Heart left ventricle (tissue), 16 donors: ENCODE measurements at regions not wholly inside any gene's neighbourhood (a gene's known extent, or its start where the extent isn't known, plus 50 kb on each side); places are given as distances from the start of the nearest gene placed in this dataset.

ENCODE experiments used
- ATAC-seq, 4 donors: fragments of 200-7000 bp; cut with Tn5 transposase; one replicate each; pipeline ENCODE4 v1.9.1; 2020 to 2022; ENCODE audit warnings: moderate library complexity in 4 of 4, mild to moderate bottlenecking in 3 of 4, moderate number of reproducible peaks in 1 of 4
- DNase-seq, 5 donors: peaks; one replicate each; pipeline ENCODE4 v3.0.0-alpha.2; 2020
- H3K27ac ChIP-seq, 12 donors: fragments of 200-600 bp; sonication (generic) in 4 of 12; one replicate each; pipeline versions ENCODE4 v1.5.0 to v1.8.0; 2016 to 2022; ENCODE audit warnings: mild to moderate bottlenecking in 2 of 12
- H3K27me3 ChIP-seq, 9 donors: fragments of 200-600 bp; sonication (generic) in 2 of 9; one replicate each; pipeline versions ENCODE4 v1.5.1 to v1.8.0; 2016 to 2022; ENCODE audit warnings: mild to moderate bottlenecking in 3 of 9
- H3K36me3 ChIP-seq, 9 donors: fragments of 200-600 bp; sonication (generic) in 2 of 9; one replicate each; pipeline versions ENCODE4 v1.5.0 to v1.8.0; 2018 to 2022; ENCODE audit warnings: mild to moderate bottlenecking in 2 of 9
- H3K4me1 ChIP-seq, 12 donors: fragments of 200-600 bp; sonication (generic) in 4 of 12; one replicate each; pipeline versions ENCODE4 v1.5.0 to v1.8.0; 2016 to 2022; ENCODE audit warnings: mild to moderate bottlenecking in 3 of 12
- H3K4me3 ChIP-seq, 12 donors: fragments of 200-600 bp; sonication (generic) in 4 of 12; one replicate each; pipeline versions ENCODE4 v1.5.0 to v1.8.0; 2017 to 2022; ENCODE audit warnings: mild to moderate bottlenecking in 9 of 12, moderate library complexity in 4 of 12
- H3K9me3 ChIP-seq, 12 donors: fragments of 200-600 bp; sonication (generic) in 4 of 12; one replicate each; pipeline versions ENCODE4 v1.5.0 to v1.8.0; 2016 to 2022; ENCODE audit warnings: mild to moderate bottlenecking in 1 of 12
- CTCF ChIP-seq, 12 donors: fragments of 200-600 bp; sonication (generic) in 4 of 12; IDR thresholded peaks; one replicate each; pipeline versions ENCODE4 v1.5.0 to v1.8.0; 2018 to 2022; ENCODE audit warnings: antibody characterized with exemption in 12 of 12, mild to moderate bottlenecking in 5 of 12
- POLR2A ChIP-seq, 2 donors: fragments of 450-650 bp; IDR thresholded peaks; one replicate each; pipeline ENCODE4 v1.6.1; 2017; ENCODE audit warnings: antibody characterized with exemption in 2 of 2, mild to moderate bottlenecking in 2 of 2, moderate library complexity in 2 of 2
- WGBS, 4 donors: extraction: QIAGEN DNeasy Blood & Tissue Kit in 2 of 4; methylation state at CpG; one replicate each; pipeline versions ENCODE4 v1.1.5 to v1.1.7; 2013 to 2018; 5-methylcytosine and 5-hydroxymethylcytosine counted together
- intact Hi-C, 10 donors: fragments of 100-400 bp; cut with DNase I; formaldehyde crosslinking; loops; one replicate each; pipeline versions ENCODE4 v1.11.1 to v1.14.2; 2022
- donor health status: ischemic (EF 13 %, LVEDD 7.1; RV severe dilation, severe dysfunction).
- donor health status: healthy with polysubstance abuse.
- donor health status: DM: no; HTN: yes; CAD: no.
- donor health status: DM: no; HTN: no; CAD: no.
- donor health status: ischemic (EF 25% LVEDD 6.9; RV normal size, moderate dysfunction).
- donor health status: ischemic (EF 25% LVEDD 5.7; RV mildly dilated, moderate dysfunction).
- donor health status: healthy.
- donor health status: DM: yes; HTN: yes; CAD: no.
- donor health status: ischemic (EF 35%, LVEDD 5.7; RV mildly dilated, moderate dysfunction).
- donor health status: nonischemic (EF 11% LVEDD 7.7; RV severe dilation, severe dysfunction).
- donor health status: DM: yes; HTN: yes; CAD: no.
- donor health status: PGD.
- donor health status: ischemic (EF 29% LVEDD 5.4; RV normal size, mild dysfunction).
- donor health status: nonischemic (EF 23%, LVEDD 6.1; RV moderate dilation, normal function).

DNA sequence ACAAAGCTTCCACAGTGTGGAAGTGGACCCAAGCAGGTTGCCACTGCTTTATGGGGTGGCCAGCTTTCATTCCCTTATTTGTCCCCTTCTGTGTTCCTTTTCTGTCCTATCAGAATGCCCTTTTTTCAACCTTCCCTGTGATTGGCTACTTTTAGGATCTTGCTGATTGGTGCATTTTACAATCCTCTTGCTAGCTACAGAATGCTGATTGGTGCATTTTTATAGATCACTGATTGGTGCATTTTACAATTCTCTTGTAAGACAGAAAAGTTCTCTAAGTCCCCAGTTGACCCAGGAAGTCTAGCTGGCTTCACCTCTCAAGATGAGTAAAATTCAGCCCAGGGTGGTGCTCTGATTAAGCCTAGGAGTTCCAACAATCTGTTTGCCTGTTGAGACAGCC is 157.2 kb upstream of the ERCC6L2 start:
- DNase-seq (no peak), ATAC-seq (no peak)
- Histone ChIP-seq H3K36me3 (no peaks in the 10 kb centered on the region), H3K9me3 (peaks cover 0 to 11% (median 0%) of the 10 kb centered on the region in 12 donors), H3K27ac (no peak overlapping the region), H3K4me1 (no peaks in the 10 kb centered on the region), H3K4me3 (no peak overlapping the region), H3K27me3 (no peaks in the 10 kb centered on the region)
- TF ChIP-seq CTCF (IDR thresholded peaks at IDR 0.05) (no peak), POLR2A (IDR thresholded peaks at IDR 0.05) (no peak)
- intact Hi-C loops: no loop called here

- TF ChIP-seq CTCF (IDR thresholded peaks at IDR 0.05) (no peak), POLR2A (IDR thresholded peaks at IDR 0.05) (no peak)
These were observed 159.5 kb upstream of the ERCC6L2 start for GRCh38 chr9:95715868-95716435.

DNA sequence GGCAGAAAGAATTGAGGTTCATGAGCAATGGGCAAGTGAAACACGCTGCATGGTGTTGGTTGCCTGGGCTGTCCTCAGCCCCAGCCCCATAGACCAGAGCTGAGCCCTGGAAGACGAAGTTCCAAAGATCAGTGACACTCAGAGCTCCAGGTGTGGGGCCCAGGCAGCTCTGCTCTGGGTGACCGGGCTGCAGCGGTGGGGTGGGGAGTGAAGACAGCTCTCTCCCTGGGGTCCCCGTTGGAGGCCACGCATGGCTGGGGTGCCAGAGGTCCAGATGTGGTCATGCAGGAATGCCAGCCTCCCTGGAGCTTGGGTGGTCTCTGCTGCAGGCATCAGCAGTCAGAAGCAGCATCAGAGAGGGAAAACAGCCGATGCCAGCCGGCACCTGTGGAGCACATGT is 165.0 kb upstream of the ERCC6L2 start:
- H3K27me3 ChIP-seq: no peaks in the 10 kb centered on the region
- no peak overlapping the region for H3K27ac ChIP-seq
- no peaks in the 10 kb centered on the region for H3K4me1 ChIP-seq
- WGBS, 4 donors: 78 to 92% (median 91%) methylated on average over 7 to 8 of the region's 8 CpGs
- DNase-seq: no peak
- no peak for ATAC-seq
- intact Hi-C loops: no loop called here
- H3K36me3 ChIP-seq: no peaks in the 10 kb centered on the region
- TF ChIP-seq POLR2A (IDR thresholded peaks at IDR 0.05) (no peak), CTCF (IDR thresholded peaks at IDR 0.05) (no peak)
- peaks cover 0 to 7% (median 0%) of the 10 kb centered on the region in 12 donors for H3K9me3 ChIP-seq
- H3K4me3 ChIP-seq: no peak overlapping the region

More at GRCh38 chr9:95715868-95716435, 159.5 kb upstream of the ERCC6L2 start:
- H3K27ac ChIP-seq: no peak overlapping the region
- WGBS, 4 donors: 59 to 79% (median 75%) methylated on average over 3 of the region's 3 CpGs
- H3K4me3 ChIP-seq: no peak overlapping the region
- no peak for DNase-seq
- intact Hi-C loops: no loop called here
- peaks cover 0 to 11% (median 0%) of the 10 kb centered on the region in 12 donors for H3K9me3 ChIP-seq
- H3K36me3 ChIP-seq: no peaks in the 10 kb centered on the region
- no peak for ATAC-seq
- H3K4me1 ChIP-seq: no peaks in the 10 kb centered on the region
- no peaks in the 10 kb centered on the region for H3K27me3 ChIP-seq

GRCh38 chr9:95696701-95697100 is 178.8 kb upstream of the ERCC6L2 start:
- H3K9me3 ChIP-seq: peaks cover 0 to 2% (median 0%) of the 10 kb centered on the region in 12 donors
- intact Hi-C loops: no loop called here
- WGBS, 4 donors: 73 to 93% (median 80%) methylated on average over 1 of the region's 1 CpG
- H3K4me3 ChIP-seq: no peak overlapping the region
- no peaks in the 10 kb centered on the region for H3K4me1 ChIP-seq
- no peak for ATAC-seq
- no peaks in the 10 kb centered on the region for H3K36me3 ChIP-seq
- H3K27ac ChIP-seq: no peak overlapping the region
- H3K27me3 ChIP-seq: peaks cover 0 to 6% (median 0%) of the 10 kb centered on the region in 9 donors
- no peak for DNase-seq
- TF ChIP-seq CTCF (IDR thresholded peaks at IDR 0.05): no peak
- no peak for TF ChIP-seq POLR2A (IDR thresholded peaks at IDR 0.05)
